ENCODE measurements at regions not wholly inside any gene's neighbourhood (a gene's known extent, or its start where the extent isn't known, plus 50 kb on each side); places are given as distances from the start of the nearest gene placed in this dataset.

DNA sequence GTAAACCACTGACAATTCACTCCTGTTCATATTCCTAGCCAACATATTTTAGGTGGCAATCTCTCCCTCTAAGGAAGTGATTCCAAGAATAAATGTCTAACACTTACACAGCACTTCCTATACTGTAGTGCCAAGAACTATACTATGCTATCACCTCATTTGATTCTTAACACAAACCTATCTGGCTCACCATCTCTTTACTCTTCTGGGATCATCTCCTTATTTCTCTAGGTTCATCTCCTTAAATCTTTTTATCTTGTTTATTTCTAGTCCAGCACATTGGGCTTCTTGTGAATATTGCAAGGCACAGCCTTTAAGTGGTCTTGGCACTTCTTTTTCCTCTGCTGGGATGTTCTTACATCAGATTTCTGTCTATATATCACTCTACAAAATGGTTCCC lies 366.3 kb downstream of the SLITRK6 start:
- no peak overlapping the region for H3K27ac ChIP-seq
- no peak for TF ChIP-seq CTCF (conservative IDR thresholded peaks at IDR 0.05)

DNA sequence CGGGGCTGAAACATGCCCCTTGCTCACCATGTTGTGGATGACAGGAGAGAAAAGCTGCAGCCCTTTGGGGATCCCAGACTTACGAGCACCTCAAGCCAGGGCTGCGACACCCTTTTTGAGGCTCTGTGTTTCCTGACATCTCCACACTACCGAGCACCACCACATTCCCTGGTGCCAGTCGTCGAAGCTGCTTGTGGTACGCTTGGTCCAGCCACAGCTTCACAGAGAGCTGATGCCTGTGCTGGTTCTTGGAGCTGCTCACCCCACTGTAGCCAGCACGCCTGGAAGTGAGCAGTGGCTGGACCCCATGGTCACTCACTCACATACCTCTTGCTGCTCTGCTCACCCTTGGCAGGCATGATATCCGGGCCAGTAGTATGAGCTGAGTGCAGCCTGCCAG lies 367.5 kb downstream of the SLITRK6 start:
- TF ChIP-seq CTCF (conservative IDR thresholded peaks at IDR 0.05) = no peak

DNA sequence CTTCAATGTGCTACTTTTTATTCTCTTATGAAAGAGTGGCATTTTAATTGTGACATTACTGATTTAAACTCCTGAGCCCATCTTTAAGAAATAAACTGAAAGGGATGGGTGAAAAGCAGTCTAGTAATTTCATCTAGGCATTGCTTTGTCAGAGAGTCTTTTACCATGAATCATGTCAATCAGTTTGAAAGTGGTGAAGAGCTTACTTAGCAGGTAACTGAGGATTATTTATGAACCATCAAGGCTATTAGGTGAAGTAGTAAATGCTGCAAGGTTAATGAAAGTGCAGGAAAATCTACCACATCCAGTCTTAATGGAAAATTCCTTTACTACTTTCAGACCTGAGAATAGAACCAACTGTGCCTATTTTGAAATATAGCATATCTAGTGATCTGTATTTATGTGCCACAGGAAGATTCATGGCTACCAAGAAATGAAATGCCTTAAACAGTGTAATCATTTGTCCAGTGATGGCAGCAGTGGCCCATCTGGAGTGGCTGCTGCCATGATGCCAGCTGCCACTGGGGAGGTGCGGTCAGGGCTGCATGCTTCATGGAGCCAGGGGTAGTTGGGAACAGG lies 368.9 kb downstream of the SLITRK6 start:
- no peak overlapping the region for H3K27ac ChIP-seq
- TF ChIP-seq CTCF (conservative IDR thresholded peaks at IDR 0.05) = no peak

More for the DNA sequence above, 367.5 kb downstream of the SLITRK6 start:
- no peak overlapping the region for H3K27ac ChIP-seq

- H3K27ac ChIP-seq = no peak overlapping the region
- TF ChIP-seq CTCF (conservative IDR thresholded peaks at IDR 0.05) = no peak
These were observed 371.8 kb downstream of the SLITRK6 start for GRCh38 chr13:85427416-85427815.

- TF ChIP-seq CTCF (conservative IDR thresholded peaks at IDR 0.05) = no peak
- H3K27ac ChIP-seq = no peak overlapping the region
These were observed 379.1 kb downstream of the SLITRK6 start for GRCh38 chr13:85420136-85420535.

- TF ChIP-seq CTCF (conservative IDR thresholded peaks at IDR 0.05) = no peak
- H3K27ac ChIP-seq = no peak overlapping the region
These were observed 379.6 kb downstream of the SLITRK6 start for GRCh38 chr13:85419611-85420010.

GRCh38 chr13:85417807-85418206 lies 381.4 kb downstream of the SLITRK6 start:
- no peak for TF ChIP-seq CTCF (conservative IDR thresholded peaks at IDR 0.05)
- no peak overlapping the region for H3K27ac ChIP-seq

Data from VCaP (cell line).